HG02759 (cell line): ENCODE measurements at regions not wholly inside any gene's neighbourhood (a gene's known extent, or its start where the extent isn't known, plus 50 kb on each side); places are given as distances from the start of the nearest gene placed in this dataset.
"Not testable (repeated sequence)": the region's sequence is repeated elsewhere in the genome, so short reads cannot be mapped to it uniquely, and the experiment has no call there.

Experiments used
- ATAC-seq: cut with Tn5 transposase; IDR thresholded peaks from one replicate; pipeline ENCODE4 v1.9.1; 2021; ENCODE audit warnings: mild to moderate bottlenecking, moderate library complexity; ENCODE audit not compliant: unreplicated experiment

GRCh38 chr16:64375391-64375980 lies 746.4 kb downstream of the CDH11 start:
- no peak for ATAC-seq

- ATAC-seq: no peak
Measured at GRCh38 chr16:64370112-64370511, 751.8 kb downstream of the CDH11 start.

GRCh38 chr16:64365448-64365931 lies 756.4 kb downstream of the CDH11 start:
- no peak for ATAC-seq

DNA sequence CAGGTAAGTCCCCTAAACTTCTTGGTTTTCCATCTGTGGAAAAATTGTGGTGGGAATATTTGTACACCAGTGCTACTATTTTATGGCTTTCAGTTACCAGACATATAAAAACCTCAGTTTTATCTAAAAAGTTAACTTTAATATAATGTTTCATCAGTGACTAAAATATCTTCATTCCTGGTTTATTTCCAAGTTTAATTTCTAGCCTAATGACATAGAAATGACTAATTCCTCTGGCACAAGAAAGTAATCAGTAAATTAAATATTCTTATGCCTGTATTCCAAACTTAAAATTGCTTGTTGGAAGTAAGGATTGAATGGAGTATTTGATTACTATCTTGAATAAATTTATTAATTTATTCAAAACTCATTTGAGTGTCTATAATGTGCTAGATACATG lies 757.0 kb downstream of the CDH11 start:
- ATAC-seq: no peak

GRCh38 chr16:64364416-64364815 lies 757.4 kb downstream of the CDH11 start:
- no peak for ATAC-seq

DNA sequence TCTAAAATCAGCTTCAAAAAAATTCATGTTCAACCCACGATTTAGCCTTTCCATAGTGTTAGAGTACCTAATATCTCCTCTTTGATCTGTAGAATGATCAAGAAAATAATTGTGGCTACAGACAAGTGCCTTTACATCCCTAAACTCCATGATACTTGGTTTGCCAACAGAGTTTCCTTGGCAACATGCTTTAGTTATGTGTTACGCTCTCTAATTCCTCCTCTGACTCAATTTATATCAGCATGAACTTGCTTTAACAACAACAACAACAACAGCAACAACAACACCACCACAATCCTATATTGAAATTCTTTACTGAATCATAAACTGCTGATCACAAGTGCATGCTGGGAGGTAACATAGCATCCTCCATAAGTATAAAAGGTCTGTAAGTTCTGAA lies 757.8 kb downstream of the CDH11 start:
- ATAC-seq: no peak

DNA sequence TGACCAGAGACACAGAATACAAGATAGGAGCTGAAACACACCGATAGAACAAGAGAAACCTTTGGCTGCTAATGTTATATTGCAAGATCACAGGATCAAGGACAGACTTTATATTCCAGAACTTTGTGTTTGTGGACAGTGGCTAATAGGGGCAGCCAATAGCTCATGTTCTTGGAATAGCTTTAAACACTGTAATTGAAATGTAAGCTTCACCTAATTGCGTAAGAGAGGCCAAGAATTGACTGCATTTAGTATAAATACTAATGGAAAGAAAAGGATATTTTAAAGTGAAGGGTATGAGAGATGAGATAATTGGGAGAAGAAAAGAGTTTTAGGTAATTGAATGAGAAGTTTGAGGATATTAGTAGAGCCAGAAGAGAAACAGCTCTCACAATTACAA lies 758.8 kb downstream of the CDH11 start:
- no peak for ATAC-seq

DNA sequence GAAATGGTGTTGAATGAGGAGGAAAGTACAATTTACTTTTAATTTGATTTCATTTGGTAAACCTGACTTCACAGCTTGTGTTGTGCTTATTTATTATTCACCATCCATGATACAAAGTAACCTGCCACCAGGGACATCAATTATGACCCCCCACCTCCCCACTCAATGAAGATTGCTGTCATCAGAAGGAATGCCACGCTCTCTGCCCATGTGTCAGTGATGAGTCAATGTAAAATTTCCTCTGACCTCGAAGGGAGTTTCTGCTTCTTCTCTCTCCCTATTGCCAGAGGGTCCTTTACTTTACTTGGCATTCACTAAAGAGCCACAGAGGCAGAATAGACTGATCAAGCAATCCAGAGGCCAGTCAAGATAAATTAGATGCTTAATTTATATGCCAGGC lies 759.7 kb downstream of the CDH11 start:
- no peak for ATAC-seq

DNA sequence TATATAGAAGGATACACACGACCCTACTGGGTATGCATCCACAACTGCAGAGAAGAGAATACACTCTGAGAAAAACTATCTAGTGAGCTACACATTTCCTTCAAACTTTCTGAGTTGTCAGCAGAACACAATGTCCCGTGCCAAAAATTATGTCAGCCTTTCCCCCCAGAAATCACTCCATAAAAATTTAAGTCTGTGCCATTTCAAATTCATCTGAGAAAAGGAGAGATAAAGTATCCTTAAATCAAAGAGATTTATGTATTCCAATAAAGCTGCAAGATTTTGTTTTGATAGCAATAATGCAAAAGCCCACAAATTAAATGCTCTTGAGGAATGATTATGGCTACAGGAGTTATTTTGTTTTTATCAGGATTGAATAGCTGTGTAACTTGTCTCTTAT lies 760.1 kb downstream of the CDH11 start:
- ATAC-seq: no peak

DNA sequence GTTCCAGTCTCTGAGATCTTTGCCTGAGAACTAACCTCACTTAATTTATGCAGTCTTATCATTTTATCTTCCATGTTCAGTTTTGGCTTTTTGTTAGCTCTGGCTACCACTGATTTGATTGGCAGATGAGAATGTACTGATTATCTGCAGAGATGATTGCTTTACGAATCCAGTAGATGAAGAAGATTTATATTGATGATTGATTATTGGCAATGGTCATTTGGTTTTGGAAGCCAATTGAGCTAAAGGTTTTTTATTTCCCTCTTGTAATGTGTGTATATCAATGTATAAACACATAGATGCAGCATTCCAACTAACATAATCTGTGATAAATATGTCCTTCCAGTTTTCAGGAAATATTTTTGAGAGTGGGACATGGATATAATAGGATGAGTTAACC lies 763.6 kb downstream of the CDH11 start:
- ATAC-seq: no peak

- no peak for ATAC-seq
Measured at GRCh38 chr16:64356267-64356666, 765.6 kb downstream of the CDH11 start.

- no peak for ATAC-seq
Measured at GRCh38 chr16:64352246-64352645, 769.6 kb downstream of the CDH11 start.

DNA sequence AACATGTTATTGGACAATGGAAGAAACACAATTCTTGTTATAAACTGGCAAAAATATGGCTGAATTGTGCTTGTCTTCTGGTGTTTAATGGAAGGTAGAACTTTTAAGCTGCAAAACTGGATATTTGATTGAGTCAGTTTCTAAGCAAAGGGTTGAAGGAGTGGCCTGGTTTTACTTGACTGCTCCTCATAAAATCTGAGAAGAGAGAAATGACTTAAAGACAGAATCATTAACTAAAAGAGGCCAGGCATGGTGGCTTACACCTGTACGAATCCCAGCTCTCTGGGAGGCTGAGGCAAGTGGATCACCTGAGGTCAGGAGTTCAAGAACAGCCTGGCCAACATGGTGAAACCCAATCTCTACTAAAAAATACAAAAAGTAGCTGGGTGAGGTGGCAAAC lies 770.7 kb downstream of the CDH11 start:
- ATAC-seq: no peak

DNA sequence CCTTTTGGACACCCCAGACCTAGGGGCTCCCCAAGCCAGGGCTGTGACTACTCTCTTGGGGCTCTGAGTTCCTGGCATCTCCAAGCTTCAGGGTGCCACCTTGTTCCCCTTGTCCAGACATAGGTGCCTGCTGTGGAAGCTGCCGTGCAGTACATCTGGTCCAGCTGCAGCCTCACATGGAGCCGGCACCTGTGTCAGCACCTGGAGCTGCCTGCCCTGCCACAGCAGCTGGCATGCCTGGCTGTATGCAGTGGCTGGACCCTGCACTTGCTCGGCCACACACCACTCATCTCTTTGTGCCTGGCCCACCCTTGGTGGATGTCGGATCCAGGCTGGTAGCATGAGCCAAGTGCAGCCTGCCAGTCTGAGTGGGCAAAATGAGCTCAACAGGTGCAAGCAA lies 775.8 kb downstream of the CDH11 start:
- ATAC-seq: no peak

- ATAC-seq: no peak
Measured at GRCh38 chr16:64345142-64345541, 776.7 kb downstream of the CDH11 start.

DNA sequence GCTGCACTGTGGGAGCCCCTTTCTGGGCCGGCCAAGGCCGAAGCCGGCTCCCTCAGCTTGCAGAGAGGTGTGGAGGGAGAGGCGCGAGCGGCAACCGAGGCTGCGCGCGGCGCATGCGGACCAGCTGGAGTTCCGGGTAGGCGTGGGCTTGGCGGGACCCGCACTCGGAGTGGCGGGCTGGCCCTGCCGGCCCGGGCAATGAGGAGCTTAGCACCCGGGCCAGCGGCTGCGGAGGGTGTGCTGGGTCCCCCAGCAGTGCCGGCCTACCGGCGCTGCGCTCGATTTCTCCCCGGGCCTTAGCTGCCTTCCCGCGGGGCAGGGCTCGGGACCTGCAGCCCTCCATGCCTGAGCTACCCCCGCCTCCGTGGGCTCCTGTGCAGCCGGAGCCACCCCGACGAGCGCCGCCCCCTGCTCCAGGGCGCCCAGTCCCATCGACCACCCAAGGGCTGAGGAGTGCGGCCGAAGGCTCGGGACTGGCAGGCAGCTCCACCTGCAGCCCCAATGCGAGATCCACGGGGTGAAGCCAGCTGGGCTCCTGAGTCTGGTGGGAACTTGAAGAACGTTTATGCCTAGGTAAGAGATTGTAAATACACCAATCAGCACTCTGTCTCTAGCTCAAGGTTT lies 777.9 kb downstream of the CDH11 start:
- ATAC-seq: not testable (repeated sequence)

GRCh38 chr16:64343061-64343819 lies 778.6 kb downstream of the CDH11 start:
- ATAC-seq: no peak

DNA sequence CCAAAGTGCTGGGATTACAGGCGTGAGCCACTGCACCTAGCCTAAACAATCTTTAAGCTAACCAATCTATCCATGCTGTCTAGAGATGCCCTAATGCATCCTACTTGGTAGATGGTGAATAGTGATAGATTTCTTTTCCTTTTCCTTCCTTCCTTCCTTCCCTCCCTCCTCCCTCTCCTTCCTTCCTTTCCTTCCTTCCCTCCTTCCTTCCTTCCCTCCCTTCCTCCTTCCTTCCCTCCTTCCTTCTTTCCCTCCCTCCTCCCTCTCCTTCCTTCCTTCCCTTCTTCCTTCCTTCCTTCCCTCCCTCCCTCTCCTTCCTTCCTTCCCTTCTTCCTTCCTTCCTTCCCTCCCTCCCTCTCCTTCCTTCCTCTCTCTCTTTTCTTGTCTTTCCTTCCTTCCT lies 780.5 kb downstream of the CDH11 start:
- ATAC-seq: not testable (repeated sequence)

DNA sequence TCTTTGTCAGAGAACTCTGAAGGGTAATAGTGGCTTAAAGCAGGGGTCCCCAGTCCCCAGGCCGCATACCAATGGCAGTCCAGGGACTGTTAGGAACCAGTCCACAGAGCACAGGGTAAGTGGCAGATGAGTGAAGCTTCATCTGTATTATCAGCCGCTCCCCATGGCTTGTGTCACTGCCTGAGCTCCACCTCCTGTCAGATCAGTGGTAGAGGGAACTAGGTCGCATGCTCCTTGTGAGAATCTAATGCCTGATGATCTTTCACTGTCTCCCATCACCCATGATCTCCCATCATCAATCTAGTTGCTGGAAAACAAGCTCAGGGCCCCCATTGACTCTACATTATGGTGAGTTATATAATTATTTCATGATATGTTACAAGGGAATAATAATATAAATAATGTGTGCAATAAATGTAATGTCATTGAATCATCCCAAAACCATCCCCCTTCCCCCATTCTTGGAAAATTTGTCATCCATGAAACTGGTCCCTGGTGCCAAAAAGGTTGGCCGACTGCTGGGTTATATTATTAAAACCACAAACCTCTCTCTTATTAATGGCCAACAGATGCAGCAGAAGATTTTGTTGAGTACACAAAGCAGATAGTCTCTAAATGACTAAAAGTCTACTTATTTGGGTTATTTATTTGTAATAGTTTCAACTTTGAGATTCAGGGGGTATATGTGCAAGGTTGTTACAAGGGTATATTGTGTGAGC lies 782.7 kb downstream of the CDH11 start:
- ATAC-seq: no peak

DNA sequence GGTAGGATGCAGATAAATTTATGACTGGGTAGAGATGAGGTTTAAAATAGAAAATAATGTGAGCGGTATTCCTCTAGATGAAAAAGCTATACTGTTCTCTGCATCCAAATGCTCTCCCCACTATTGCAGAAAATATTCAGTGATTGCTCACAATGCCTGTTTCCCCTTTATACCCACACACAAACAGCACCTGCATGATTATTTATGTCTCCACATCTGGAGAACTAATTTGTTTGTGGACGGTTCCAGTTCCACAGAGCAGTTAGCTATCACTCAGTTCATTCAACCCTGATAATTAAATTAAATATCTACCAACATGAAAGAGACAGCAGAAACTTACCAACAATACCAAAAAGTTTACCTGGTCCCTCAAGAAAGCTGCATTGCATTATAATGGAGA lies 800.0 kb downstream of the CDH11 start:
- no peak for ATAC-seq

DNA sequence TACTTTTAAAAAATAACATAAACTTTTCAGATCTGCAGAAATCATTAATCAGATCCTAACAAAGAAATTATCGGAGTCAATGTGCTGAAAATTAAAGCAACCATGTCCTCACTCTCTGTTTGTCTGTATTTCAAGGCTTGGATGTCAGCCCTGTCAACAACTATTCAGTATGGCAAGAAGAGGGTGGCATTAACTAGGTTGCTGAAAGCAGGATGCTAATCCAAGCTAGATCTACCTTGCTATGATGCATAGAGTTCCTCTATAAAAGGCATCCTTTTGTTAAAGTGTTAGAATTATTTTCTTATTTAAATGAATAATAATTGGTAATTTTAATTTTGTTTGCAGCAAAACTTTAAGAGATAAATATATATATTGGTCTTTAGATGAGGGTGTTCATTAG lies 800.8 kb downstream of the CDH11 start:
- ATAC-seq: no peak

DNA sequence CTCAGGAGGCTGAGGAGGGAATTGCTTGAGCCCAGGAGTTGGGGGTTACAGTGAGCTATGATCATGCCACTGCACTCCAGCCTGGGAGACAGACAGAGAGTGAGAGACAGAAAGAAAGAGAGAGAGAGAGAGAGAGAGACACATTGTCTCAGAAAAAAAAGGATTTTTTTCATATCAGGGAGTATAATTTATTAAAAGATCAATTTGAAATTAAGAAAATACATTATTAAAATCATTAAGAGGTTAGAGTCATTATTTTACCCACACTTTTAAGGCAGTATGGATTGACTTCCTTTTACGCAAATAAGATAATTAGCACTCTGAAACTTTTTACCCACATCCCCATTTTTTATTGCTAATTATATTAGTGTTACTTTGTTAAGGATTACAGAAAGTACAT lies 804.3 kb downstream of the CDH11 start:
- ATAC-seq: no peak
